ENCODE measurements at regions not wholly inside any gene's neighbourhood (a gene's known extent, or its start where the extent isn't known, plus 50 kb on each side); places are given as distances from the start of the nearest gene placed in this dataset.

GRCh38 chr3:176905331-176905730, 292.0 kb downstream of the TBL1XR1 start:
- H3K27ac ChIP-seq (ENCODE audit: low read depth, low read length), result no peak overlapping the region
- no peaks in the 10 kb centered on the region for H3K27me3 ChIP-seq (ENCODE audit: control insufficient read depth, insufficient read depth, low read length)
- H3K4me1 ChIP-seq (ENCODE audit: control insufficient read depth, insufficient read depth, low read length), result no peaks in the 10 kb centered on the region
- H3K9ac ChIP-seq (ENCODE audit: low read length), result no peak overlapping the region
- H3K36me3 ChIP-seq (ENCODE audit: control insufficient read depth, insufficient read depth, low read length), result no peaks in the 10 kb centered on the region
- no peak overlapping the region for H3K4me3 ChIP-seq (ENCODE audit: low read length)

GRCh38 chr3:176904506-176904905, 292.8 kb downstream of the TBL1XR1 start:
- H3K4me3 ChIP-seq (ENCODE audit: low read length), result no peak overlapping the region
- no peak overlapping the region for H3K27ac ChIP-seq (ENCODE audit: low read depth, low read length)

GRCh38 chr3:176896640-176897039, 300.6 kb downstream of the TBL1XR1 start:
- H3K27me3 ChIP-seq (ENCODE audit: control insufficient read depth, insufficient read depth, low read length), result no peaks in the 10 kb centered on the region
- H3K9ac ChIP-seq (ENCODE audit: low read length), result no peak overlapping the region
- H3K4me1 ChIP-seq (ENCODE audit: control insufficient read depth, insufficient read depth, low read length), result no peaks in the 10 kb centered on the region
- H3K4me3 ChIP-seq (ENCODE audit: low read length), result no peak overlapping the region
- H3K27ac ChIP-seq (ENCODE audit: low read depth, low read length), result no peak overlapping the region
- no peaks in the 10 kb centered on the region for H3K36me3 ChIP-seq (ENCODE audit: control insufficient read depth, insufficient read depth, low read length)

More at GRCh38 chr3:176904506-176904905, 292.8 kb downstream of the TBL1XR1 start:
- H3K27me3 ChIP-seq (ENCODE audit: control insufficient read depth, insufficient read depth, low read length), result no peaks in the 10 kb centered on the region
- no peaks in the 10 kb centered on the region for H3K4me1 ChIP-seq (ENCODE audit: control insufficient read depth, insufficient read depth, low read length)
- no peaks in the 10 kb centered on the region for H3K36me3 ChIP-seq (ENCODE audit: control insufficient read depth, insufficient read depth, low read length)
- no peak overlapping the region for H3K9ac ChIP-seq (ENCODE audit: low read length)

GRCh38 chr3:176896165-176896564, 301.1 kb downstream of the TBL1XR1 start:
- no peak overlapping the region for H3K9ac ChIP-seq (ENCODE audit: low read length)
- no peak overlapping the region for H3K4me3 ChIP-seq (ENCODE audit: low read length)
- no peak overlapping the region for H3K27ac ChIP-seq (ENCODE audit: low read depth, low read length)
- no peaks in the 10 kb centered on the region for H3K36me3 ChIP-seq (ENCODE audit: control insufficient read depth, insufficient read depth, low read length)
- H3K27me3 ChIP-seq (ENCODE audit: control insufficient read depth, insufficient read depth, low read length), result no peaks in the 10 kb centered on the region
- no peaks in the 10 kb centered on the region for H3K4me1 ChIP-seq (ENCODE audit: control insufficient read depth, insufficient read depth, low read length)

GRCh38 chr3:176879710-176880109, 317.6 kb downstream of the TBL1XR1 start:
- no peaks in the 10 kb centered on the region for H3K36me3 ChIP-seq (ENCODE audit: control insufficient read depth, insufficient read depth, low read length)
- H3K9ac ChIP-seq (ENCODE audit: low read length), result no peak overlapping the region
- no peak overlapping the region for H3K4me3 ChIP-seq (ENCODE audit: low read length)
- no peaks in the 10 kb centered on the region for H3K27me3 ChIP-seq (ENCODE audit: control insufficient read depth, insufficient read depth, low read length)
- H3K4me1 ChIP-seq (ENCODE audit: control insufficient read depth, insufficient read depth, low read length), result no peaks in the 10 kb centered on the region
- H3K27ac ChIP-seq (ENCODE audit: low read depth, low read length), result no peak overlapping the region

- no peaks in the 10 kb centered on the region for H3K36me3 ChIP-seq (ENCODE audit: control insufficient read depth, insufficient read depth, low read length)
- no peak overlapping the region for H3K9ac ChIP-seq (ENCODE audit: low read length)
Measured at GRCh38 chr3:176873261-176873660, 324.0 kb downstream of the TBL1XR1 start.

GRCh38 chr3:176872771-176873209, 324.5 kb downstream of the TBL1XR1 start:
- no peaks in the 10 kb centered on the region for H3K4me1 ChIP-seq (ENCODE audit: control insufficient read depth, insufficient read depth, low read length)

More at GRCh38 chr3:176873261-176873660, 324.0 kb downstream of the TBL1XR1 start:
- Histone ChIP-seq H3K4me3 (ENCODE audit: low read length) (no peak overlapping the region), H3K27me3 (ENCODE audit: control insufficient read depth, insufficient read depth, low read length) (no peaks in the 10 kb centered on the region), H3K27ac (ENCODE audit: low read depth, low read length) (no peak overlapping the region), H3K4me1 (ENCODE audit: control insufficient read depth, insufficient read depth, low read length) (no peaks in the 10 kb centered on the region)

GRCh38 chr3:176870451-176870850, 326.8 kb downstream of the TBL1XR1 start:
- no peaks in the 10 kb centered on the region for H3K36me3 ChIP-seq (ENCODE audit: control insufficient read depth, insufficient read depth, low read length)
- no peaks in the 10 kb centered on the region for H3K4me1 ChIP-seq (ENCODE audit: control insufficient read depth, insufficient read depth, low read length)
- no peak overlapping the region for H3K9ac ChIP-seq (ENCODE audit: low read length)
- no peak overlapping the region for H3K27ac ChIP-seq (ENCODE audit: low read depth, low read length)
- no peaks in the 10 kb centered on the region for H3K27me3 ChIP-seq (ENCODE audit: control insufficient read depth, insufficient read depth, low read length)
- H3K4me3 ChIP-seq (ENCODE audit: low read length), result no peak overlapping the region

More at GRCh38 chr3:176872771-176873209, 324.5 kb downstream of the TBL1XR1 start:
- Histone ChIP-seq H3K27ac (ENCODE audit: low read depth, low read length) (no peak overlapping the region), H3K9ac (ENCODE audit: low read length) (no peak overlapping the region), H3K27me3 (ENCODE audit: control insufficient read depth, insufficient read depth, low read length) (no peaks in the 10 kb centered on the region), H3K36me3 (ENCODE audit: control insufficient read depth, insufficient read depth, low read length) (no peaks in the 10 kb centered on the region), H3K4me3 (ENCODE audit: low read length) (no peak overlapping the region)

GRCh38 chr3:176867681-176868663, 329.3 kb downstream of the TBL1XR1 start:
- Histone ChIP-seq H3K9ac (ENCODE audit: low read length) (no peak overlapping the region), H3K27ac (ENCODE audit: low read depth, low read length) (no peak overlapping the region), H3K4me3 (ENCODE audit: low read length) (no peak overlapping the region), H3K4me1 (ENCODE audit: control insufficient read depth, insufficient read depth, low read length) (no peaks in the 10 kb centered on the region), H3K36me3 (ENCODE audit: control insufficient read depth, insufficient read depth, low read length) (no peaks in the 10 kb centered on the region), H3K27me3 (ENCODE audit: control insufficient read depth, insufficient read depth, low read length) (no peaks in the 10 kb centered on the region)

GRCh38 chr3:176861137-176861536, 336.1 kb downstream of the TBL1XR1 start:
- no peaks in the 10 kb centered on the region for H3K4me1 ChIP-seq (ENCODE audit: control insufficient read depth, insufficient read depth, low read length)
- H3K27ac ChIP-seq (ENCODE audit: low read depth, low read length), result no peak overlapping the region
- H3K27me3 ChIP-seq (ENCODE audit: control insufficient read depth, insufficient read depth, low read length), result no peaks in the 10 kb centered on the region
- no peak overlapping the region for H3K9ac ChIP-seq (ENCODE audit: low read length)
- H3K4me3 ChIP-seq (ENCODE audit: low read length), result no peak overlapping the region
- no peaks in the 10 kb centered on the region for H3K36me3 ChIP-seq (ENCODE audit: control insufficient read depth, insufficient read depth, low read length)

- H3K9ac ChIP-seq (ENCODE audit: low read length), result no peak overlapping the region
- H3K36me3 ChIP-seq (ENCODE audit: control insufficient read depth, insufficient read depth, low read length), result no peaks in the 10 kb centered on the region
- H3K4me3 ChIP-seq (ENCODE audit: low read length), result no peak overlapping the region
- H3K4me1 ChIP-seq (ENCODE audit: control insufficient read depth, insufficient read depth, low read length), result no peaks in the 10 kb centered on the region
- no peaks in the 10 kb centered on the region for H3K27me3 ChIP-seq (ENCODE audit: control insufficient read depth, insufficient read depth, low read length)
- no peak overlapping the region for H3K27ac ChIP-seq (ENCODE audit: low read depth, low read length)
Measured at GRCh38 chr3:176856721-176857120, 340.6 kb downstream of the TBL1XR1 start.

GRCh38 chr3:176855901-176856486, 341.3 kb downstream of the TBL1XR1 start:
- Histone ChIP-seq H3K27me3 (ENCODE audit: control insufficient read depth, insufficient read depth, low read length) (no peaks in the 10 kb centered on the region), H3K4me1 (ENCODE audit: control insufficient read depth, insufficient read depth, low read length) (no peaks in the 10 kb centered on the region), H3K27ac (ENCODE audit: low read depth, low read length) (no peak overlapping the region), H3K4me3 (ENCODE audit: low read length) (no peak overlapping the region), H3K36me3 (ENCODE audit: control insufficient read depth, insufficient read depth, low read length) (no peaks in the 10 kb centered on the region), H3K9ac (ENCODE audit: low read length) (no peak overlapping the region)

All from rectal smooth muscle tissue (tissue), 1 donor.